GM12864 (cell line): ENCODE measurements at regions not wholly inside any gene's neighbourhood (a gene's known extent, or its start where the extent isn't known, plus 50 kb on each side); places are given as distances from the start of the nearest gene placed in this dataset.

Experiments
- DNase-seq: peaks from one replicate; pipeline ENCODE4 v3.0.0-alpha.2; 2011; ENCODE audit warnings: low read depth
- H3K4me3 ChIP-seq: 2 replicates; pipeline ENCODE4 v1.5.1; 2011; ENCODE audit warnings: mild to moderate bottlenecking, low read depth, low read length, control low read depth
- TF ChIP-seq, protein P1 (sequence below): IDR thresholded peaks from 2 replicates; pipeline ENCODE4 v1.5.1; 2011; ENCODE audit warnings: low read depth, mild to moderate bottlenecking, moderate library complexity, low read length, control low read depth, inconsistent platforms; ENCODE audit errors: missing control alignments

DNA sequence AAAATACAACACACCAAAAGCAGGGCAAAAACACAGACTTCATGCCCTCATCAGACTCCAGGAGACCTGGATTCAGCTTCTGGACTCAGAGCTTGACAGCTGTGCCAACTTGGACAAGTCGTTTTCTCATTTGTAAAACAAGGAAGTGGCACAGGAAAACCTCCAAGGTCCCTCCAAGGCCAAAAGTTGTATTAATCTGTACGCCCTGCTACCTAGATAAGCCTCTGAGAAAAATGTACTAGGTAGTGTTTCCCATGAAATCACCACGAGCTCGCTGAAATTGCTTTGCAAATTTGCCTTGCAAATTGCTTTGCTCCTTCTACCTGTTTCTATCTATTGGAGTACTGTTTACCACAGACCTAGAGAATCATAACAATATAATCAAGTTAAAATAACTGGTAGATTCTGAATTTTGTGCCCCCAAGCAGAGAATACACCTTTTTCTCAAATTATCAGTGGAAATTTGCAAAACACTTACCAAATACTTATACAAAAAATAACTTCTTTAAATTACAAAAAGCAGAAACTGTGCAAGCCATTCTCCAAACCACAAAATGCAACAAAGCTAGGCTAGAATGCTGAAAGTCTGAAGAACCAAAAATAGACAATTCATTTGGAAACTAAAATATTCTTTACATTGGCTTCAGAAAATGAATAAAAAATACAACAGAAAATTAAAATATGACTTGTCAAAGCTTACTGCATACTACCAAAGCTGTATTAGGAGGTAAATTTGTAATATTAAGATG, 158.1 kb upstream of the CHST15 start:
- TF ChIP-seq, protein P1, sequence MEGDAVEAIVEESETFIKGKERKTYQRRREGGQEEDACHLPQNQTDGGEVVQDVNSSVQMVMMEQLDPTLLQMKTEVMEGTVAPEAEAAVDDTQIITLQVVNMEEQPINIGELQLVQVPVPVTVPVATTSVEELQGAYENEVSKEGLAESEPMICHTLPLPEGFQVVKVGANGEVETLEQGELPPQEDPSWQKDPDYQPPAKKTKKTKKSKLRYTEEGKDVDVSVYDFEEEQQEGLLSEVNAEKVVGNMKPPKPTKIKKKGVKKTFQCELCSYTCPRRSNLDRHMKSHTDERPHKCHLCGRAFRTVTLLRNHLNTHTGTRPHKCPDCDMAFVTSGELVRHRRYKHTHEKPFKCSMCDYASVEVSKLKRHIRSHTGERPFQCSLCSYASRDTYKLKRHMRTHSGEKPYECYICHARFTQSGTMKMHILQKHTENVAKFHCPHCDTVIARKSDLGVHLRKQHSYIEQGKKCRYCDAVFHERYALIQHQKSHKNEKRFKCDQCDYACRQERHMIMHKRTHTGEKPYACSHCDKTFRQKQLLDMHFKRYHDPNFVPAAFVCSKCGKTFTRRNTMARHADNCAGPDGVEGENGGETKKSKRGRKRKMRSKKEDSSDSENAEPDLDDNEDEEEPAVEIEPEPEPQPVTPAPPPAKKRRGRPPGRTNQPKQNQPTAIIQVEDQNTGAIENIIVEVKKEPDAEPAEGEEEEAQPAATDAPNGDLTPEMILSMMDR: no peak
- no peak for DNase-seq
- H3K4me3 ChIP-seq: no peak overlapping the region

DNA sequence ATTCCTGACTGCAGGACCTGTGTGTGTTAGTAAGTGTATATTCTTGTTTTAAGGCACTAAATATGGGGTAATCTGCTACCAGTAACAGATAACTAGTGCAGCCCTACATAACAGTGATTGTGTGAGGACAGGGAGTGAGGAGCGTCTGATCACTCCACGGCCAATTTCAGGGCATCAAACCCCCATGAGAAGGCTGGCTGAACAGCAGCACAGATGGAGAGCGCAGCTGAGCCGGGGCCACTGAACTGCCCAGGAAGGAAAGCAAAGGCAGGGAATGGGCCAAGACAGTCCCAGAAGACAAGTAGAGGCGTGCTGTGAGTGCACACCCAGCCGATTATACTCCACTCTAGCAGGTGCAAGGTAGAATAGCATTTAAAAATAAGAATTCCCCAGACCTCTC, 157.1 kb upstream of the CHST15 start:
- TF ChIP-seq, protein P1: no peak
- no peak for DNase-seq
- H3K4me3 ChIP-seq: no peak overlapping the region

DNA sequence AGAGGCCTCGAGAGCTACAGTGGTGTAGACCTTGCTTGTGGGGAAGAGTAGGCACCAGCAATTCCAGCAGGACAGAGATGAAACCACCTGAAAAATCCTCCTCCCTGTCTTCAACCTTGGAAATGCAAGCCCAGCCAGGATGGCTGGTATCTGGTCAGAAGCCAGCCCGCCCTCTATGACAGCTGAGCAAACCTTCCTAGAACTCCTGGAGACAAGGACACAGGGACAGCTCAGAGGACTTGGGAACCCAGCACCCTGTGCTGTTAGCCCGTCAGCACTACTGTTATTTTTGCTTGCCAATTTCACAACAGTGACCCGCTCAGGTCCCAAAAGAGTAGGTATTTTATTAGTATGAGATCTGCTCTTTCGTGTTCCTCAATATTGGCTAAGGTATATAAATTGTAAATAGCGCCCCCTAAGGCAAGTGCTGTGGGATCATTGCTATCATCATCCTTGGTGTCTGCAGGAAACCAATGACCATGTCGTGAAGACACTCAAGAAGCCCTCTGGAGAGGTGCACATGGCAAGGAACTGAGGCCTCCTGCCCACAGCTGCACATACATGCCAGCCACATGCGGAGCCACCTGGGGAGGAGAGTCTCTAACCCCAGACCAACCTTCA, 156.5 kb upstream of the CHST15 start:
- DNase-seq: no peak
- no peak overlapping the region for H3K4me3 ChIP-seq
- TF ChIP-seq, protein P1: peak; percentile 37

DNA sequence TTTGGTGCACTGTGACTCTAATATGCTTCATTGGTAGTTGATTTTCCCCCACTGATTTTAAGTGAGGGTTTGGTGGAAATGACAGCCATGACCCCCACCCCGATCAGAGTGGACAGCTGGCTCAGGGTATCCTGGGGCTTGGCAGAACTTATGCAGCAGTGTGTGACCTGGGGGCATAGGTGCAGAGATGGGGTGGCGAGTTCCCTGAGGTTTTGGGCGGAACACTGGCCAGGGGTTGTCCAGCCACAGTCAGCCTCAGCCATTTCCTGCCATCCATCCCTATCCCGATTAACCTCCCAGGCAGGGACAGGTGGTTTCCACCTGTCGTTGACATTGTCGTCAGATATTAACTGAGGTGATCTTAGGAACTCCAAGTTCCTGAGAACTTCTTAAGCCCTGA, 155.8 kb upstream of the CHST15 start:
- DNase-seq: no peak
- TF ChIP-seq, protein P1: no peak
- H3K4me3 ChIP-seq: no peak overlapping the region

DNA sequence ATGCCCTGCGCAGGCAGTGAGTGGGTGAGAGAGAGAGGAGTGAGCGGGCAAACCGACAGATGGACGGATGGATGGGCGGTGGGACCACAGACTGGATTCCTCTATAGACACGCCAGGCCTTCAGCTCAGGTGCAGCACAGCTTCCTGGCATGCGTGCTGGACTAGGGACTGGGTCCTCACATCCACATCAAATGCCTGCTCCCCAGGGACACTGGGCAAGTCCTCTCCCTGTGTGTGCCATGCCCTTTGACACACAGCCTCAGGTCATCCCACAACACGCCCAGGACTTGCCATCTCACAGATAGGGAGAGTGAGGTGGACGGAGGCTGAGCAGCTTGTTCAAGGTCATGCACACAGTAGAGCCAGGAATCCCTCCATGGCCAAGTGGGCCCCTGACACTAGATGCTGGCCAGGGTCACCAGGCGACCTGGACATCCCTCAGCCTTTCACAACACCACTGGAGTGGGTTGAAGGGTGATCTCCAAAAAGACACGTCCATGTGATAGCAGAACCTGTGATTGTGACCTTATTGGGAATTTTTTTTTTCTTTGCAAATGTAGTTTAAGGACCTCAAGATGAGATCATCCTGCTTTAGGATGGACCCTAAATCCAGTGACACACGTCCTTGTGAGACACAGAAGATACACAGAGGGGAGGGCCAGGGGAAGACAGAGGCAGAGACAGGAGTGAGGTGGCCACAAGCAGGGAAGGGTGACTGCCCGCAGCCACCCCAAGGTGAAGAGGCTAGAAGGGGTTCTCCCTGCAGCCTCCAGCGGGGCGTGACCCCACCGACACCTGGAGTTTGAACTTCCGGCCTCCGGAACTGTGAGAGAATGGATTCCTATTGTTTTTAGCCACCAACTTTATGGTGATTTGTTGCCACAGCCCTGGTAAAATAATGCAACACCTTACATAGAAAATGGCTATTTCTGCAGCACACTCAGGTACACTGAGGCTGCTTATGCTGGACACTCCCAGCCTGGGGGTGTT, 155.0 kb upstream of the CHST15 start:
- TF ChIP-seq, protein P1: no peak
- no peak overlapping the region for H3K4me3 ChIP-seq
- DNase-seq: no peak

DNA sequence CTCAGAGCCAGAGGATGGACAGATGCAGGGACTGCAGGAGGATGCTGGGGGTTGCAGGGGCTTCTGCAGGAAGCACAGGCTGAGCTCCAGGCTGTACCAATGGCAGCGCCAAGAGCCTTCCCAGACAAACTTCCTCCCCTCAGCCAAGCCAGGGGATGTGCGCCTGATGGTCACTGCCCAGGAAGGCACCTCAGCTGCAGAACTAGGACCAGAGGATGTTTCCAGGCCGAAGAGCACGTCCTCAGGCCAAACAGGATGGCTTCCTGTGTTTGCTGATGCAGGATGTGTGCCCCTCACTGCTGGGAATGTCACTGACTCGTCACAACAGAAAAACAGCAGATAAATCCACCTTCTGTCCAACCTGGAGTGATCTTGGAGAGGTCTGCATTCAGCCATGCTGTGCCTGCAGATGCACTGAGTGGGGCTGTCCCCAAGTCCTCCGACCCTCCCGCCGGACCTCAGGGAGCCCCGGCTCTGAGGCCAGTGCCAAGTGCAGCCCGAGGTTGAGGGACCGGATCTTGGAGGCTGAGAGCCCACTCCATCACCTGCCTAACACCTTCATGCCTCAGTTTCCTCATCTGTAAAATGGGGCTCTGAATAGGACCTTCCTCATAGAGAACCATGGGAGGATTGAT, 152.5 kb upstream of the CHST15 start:
- TF ChIP-seq, protein P1: no peak
- DNase-seq: no peak

More for the DNA sequence above, 152.5 kb upstream of the CHST15 start:
- H3K4me3 ChIP-seq: no peak overlapping the region
